HEK293 (cell line): ENCODE measurements at regions not wholly inside any gene's neighbourhood (a gene's known extent, or its start where the extent isn't known, plus 50 kb on each side); places are given as distances from the start of the nearest gene placed in this dataset.

Experiments used
- CTCF ChIA-PET: fragments of 350-600 bp; formaldehyde crosslinking; extraction: SDS; loops from one replicate; lab custom pipeline; 2021; ENCODE audit warnings: antibody characterized with exemption; lab: Yijun Ruan, JAX
- POLR2A ChIA-PET: fragments of 300-600 bp; formaldehyde crosslinking; extraction: SDS; loops from one replicate; lab custom pipeline; 2020; ENCODE audit warnings: antibody characterized with exemption, inconsistent platforms; lab: Yijun Ruan, JAX
- H3K27ac ChIP-seq: fragments of 200-500 bp; sonication (Bioruptor generic); 2 replicates; pipeline ENCODE4 v1.5.1; 2014; ENCODE audit warnings: low read depth, low read length, control low read depth, inconsistent platforms; ENCODE audit errors: extremely low read depth
- H3K36me3 ChIP-seq, 2 experiments: fragments of 200-500 bp in 1 of 2; sonication (Bioruptor generic) in 1 of 2; 1 replicate in 1 of 2; 2 replicates in 1 of 2; pipeline ENCODE4 v1.5.1; 2014 to 2017; ENCODE audit warnings: inconsistent platforms in 2 of 2, low read length in 2 of 2; ENCODE audit not compliant: control insufficient read depth in 2 of 2, insufficient read depth in 1 of 2
- H3K4me1 ChIP-seq: fragments of 200-500 bp; sonication (Bioruptor generic); 2 replicates; pipeline ENCODE4 v1.5.1; 2014; ENCODE audit warnings: mild to moderate bottlenecking, low read length, inconsistent platforms; ENCODE audit not compliant: control insufficient read depth, insufficient read depth
- H3K4me3 ChIP-seq: 2 replicates; pipeline ENCODE4 v1.5.1; 2011; ENCODE audit warnings: low read depth, mild to moderate bottlenecking, control low read depth, low read length, moderate library complexity
- H3K9me3 ChIP-seq: fragments of 200-500 bp; sonication (Bioruptor generic); 2 replicates; pipeline ENCODE4 v1.5.1; 2014; ENCODE audit warnings: low read depth, low read length, inconsistent platforms; ENCODE audit not compliant: control insufficient read depth, insufficient read depth
- GLIS1 ChIP-seq: fragments of 450-650 bp; formaldehyde crosslinking; IDR thresholded peaks from 2 replicates; pipeline ENCODE4 v1.5.1; 2016; ENCODE audit warnings: missing biosample characterization, missing genetic modification characterization
- IKZF3 ChIP-seq: fragments of 450-650 bp; IDR thresholded peaks from 2 replicates; pipeline ENCODE4 v1.5.0; 2018; ENCODE audit warnings: missing biosample characterization, mild to moderate bottlenecking, missing genetic modification characterization, moderate library complexity
- ZBTB8A ChIP-seq: fragments of 450-650 bp; formaldehyde crosslinking; IDR thresholded peaks from 2 replicates; pipeline ENCODE4 v1.5.1; 2016; ENCODE audit warnings: missing biosample characterization, missing genetic modification characterization
- ZFHX2 ChIP-seq: fragments of 450-650 bp; formaldehyde crosslinking; conservative IDR thresholded peaks from 2 replicates; pipeline ENCODE4 v1.5.1; 2016; ENCODE audit warnings: missing biosample characterization, missing genetic modification characterization
- ZNF121 ChIP-seq: fragments of 450-650 bp; formaldehyde crosslinking; IDR thresholded peaks from 2 replicates; pipeline ENCODE4 v1.5.1; 2016; ENCODE audit warnings: missing biosample characterization, missing genetic modification characterization
- ZNF146 ChIP-seq: fragments of 450-650 bp; formaldehyde crosslinking; IDR thresholded peaks from 2 replicates; pipeline ENCODE4 v1.5.1; 2016; ENCODE audit warnings: missing biosample characterization, missing genetic modification characterization
- ZNF274 ChIP-seq, 2 experiments: fragments of 200-500 bp in 1 of 2; fragments of 450-650 bp in 1 of 2; sonication (Bioruptor generic) in 1 of 2; formaldehyde crosslinking in 1 of 2; IDR thresholded peaks; 2 replicates each; pipeline versions ENCODE4 v1.5.1 to v1.6.1; 2014 to 2016; ENCODE audit warnings: borderline replicate concordance in 1 of 2, inconsistent platforms in 1 of 2, low read length in 1 of 2, missing biosample characterization in 1 of 2, missing genetic modification characterization in 1 of 2
- ZNF335 ChIP-seq: fragments of 450-650 bp; formaldehyde crosslinking; conservative IDR thresholded peaks from 2 replicates; pipeline ENCODE4 v1.5.1; 2016; ENCODE audit warnings: missing biosample characterization, missing genetic modification characterization
- ZNF354C ChIP-seq: fragments of 450-650 bp; formaldehyde crosslinking; IDR thresholded peaks from 2 replicates; pipeline ENCODE4 v1.5.1; 2016; ENCODE audit warnings: missing biosample characterization, missing genetic modification characterization, low read depth, borderline replicate concordance
- ZNF37A ChIP-seq: fragments of 450-650 bp; IDR thresholded peaks from 2 replicates; pipeline ENCODE4 v1.5.1; 2018; ENCODE audit warnings: missing biosample characterization, missing genetic modification characterization
- ZNF501 ChIP-seq: fragments of 450-650 bp; formaldehyde crosslinking; IDR thresholded peaks from 2 replicates; pipeline ENCODE4 v1.5.1; 2016; ENCODE audit warnings: missing biosample characterization, missing genetic modification characterization
- ZNF571 ChIP-seq: fragments of 450-650 bp; formaldehyde crosslinking; IDR thresholded peaks from 2 replicates; pipeline ENCODE4 v1.5.0; 2017; ENCODE audit warnings: missing biosample characterization, missing genetic modification characterization
- ZNF670 ChIP-seq: fragments of 450-650 bp; formaldehyde crosslinking; IDR thresholded peaks from 2 replicates; pipeline ENCODE4 v1.5.1; 2016; ENCODE audit warnings: missing biosample characterization, missing genetic modification characterization, low read depth
- ZNF747 ChIP-seq: fragments of 450-650 bp; formaldehyde crosslinking; IDR thresholded peaks from 2 replicates; pipeline ENCODE4 v1.5.1; 2016; ENCODE audit warnings: missing biosample characterization, missing genetic modification characterization
- ZSCAN16 ChIP-seq: fragments of 450-650 bp; formaldehyde crosslinking; IDR thresholded peaks from 2 replicates; pipeline ENCODE4 v1.5.1; 2016; ENCODE audit warnings: missing biosample characterization, missing genetic modification characterization
- TF ChIP-seq, protein P1 (sequence below): fragments of 450-650 bp; formaldehyde crosslinking; IDR thresholded peaks from 2 replicates; pipeline ENCODE4 v1.5.1; 2016; ENCODE audit warnings: missing biosample characterization, missing genetic modification characterization
- TF ChIP-seq, protein P2 (sequence below): fragments of 450-650 bp; formaldehyde crosslinking; IDR thresholded peaks from 2 replicates; pipeline ENCODE4 v1.5.1; 2016; ENCODE audit warnings: missing biosample characterization, missing genetic modification characterization
- TF ChIP-seq, protein P3 (sequence below): fragments of 450-650 bp; formaldehyde crosslinking; IDR thresholded peaks from 2 replicates; pipeline ENCODE4 v1.5.1; 2016; ENCODE audit warnings: missing biosample characterization, missing genetic modification characterization, borderline replicate concordance
- TF ChIP-seq, protein P4 (sequence below): IDR thresholded peaks from 2 replicates; pipeline ENCODE4 v1.6.1; 2011; ENCODE audit warnings: mild to moderate bottlenecking, low read depth, low read length, borderline replicate concordance

- TF ChIP-seq ZSCAN16, result no peak
- no peak for TF ChIP-seq ZNF121
- TF ChIP-seq ZNF747 (tag by site-specific recombination), result no peak
- TF ChIP-seq, protein P1, sequence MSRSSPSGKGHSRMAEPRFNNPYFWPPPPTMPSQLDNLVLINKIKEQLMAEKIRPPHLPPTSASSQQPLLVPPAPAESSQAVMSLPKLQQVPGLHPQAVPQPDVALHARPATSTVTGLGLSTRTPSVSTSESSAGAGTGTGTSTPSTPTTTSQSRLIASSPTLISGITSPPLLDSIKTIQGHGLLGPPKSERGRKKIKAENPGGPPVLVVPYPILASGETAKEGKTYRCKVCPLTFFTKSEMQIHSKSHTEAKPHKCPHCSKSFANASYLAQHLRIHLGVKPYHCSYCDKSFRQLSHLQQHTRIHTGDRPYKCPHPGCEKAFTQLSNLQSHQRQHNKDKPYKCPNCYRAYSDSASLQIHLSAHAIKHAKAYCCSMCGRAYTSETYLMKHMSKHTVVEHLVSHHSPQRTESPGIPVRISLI (tag by site-specific recombination), result no peak
- no peak for TF ChIP-seq ZNF670
- no peak for TF ChIP-seq ZBTB8A (tag by site-specific recombination)
- TF ChIP-seq ZNF274 (IDR thresholded peaks at IDR 0.05; ENCODE audit: low read length), result no peak
- no peak for TF ChIP-seq ZNF274 (tag by site-specific recombination; IDR thresholded peaks at IDR 0.05; ENCODE audit: borderline replicate concordance)
- TF ChIP-seq ZNF335, result no peak
- no peak for TF ChIP-seq ZNF146 (tag by site-specific recombination)
- no peak for TF ChIP-seq ZNF37A
- no peak for TF ChIP-seq ZFHX2
- TF ChIP-seq, protein P2, sequence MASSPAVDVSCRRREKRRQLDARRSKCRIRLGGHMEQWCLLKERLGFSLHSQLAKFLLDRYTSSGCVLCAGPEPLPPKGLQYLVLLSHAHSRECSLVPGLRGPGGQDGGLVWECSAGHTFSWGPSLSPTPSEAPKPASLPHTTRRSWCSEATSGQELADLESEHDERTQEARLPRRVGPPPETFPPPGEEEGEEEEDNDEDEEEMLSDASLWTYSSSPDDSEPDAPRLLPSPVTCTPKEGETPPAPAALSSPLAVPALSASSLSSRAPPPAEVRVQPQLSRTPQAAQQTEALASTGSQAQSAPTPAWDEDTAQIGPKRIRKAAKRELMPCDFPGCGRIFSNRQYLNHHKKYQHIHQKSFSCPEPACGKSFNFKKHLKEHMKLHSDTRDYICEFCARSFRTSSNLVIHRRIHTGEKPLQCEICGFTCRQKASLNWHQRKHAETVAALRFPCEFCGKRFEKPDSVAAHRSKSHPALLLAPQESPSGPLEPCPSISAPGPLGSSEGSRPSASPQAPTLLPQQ, result no peak
- TF ChIP-seq, protein P3, sequence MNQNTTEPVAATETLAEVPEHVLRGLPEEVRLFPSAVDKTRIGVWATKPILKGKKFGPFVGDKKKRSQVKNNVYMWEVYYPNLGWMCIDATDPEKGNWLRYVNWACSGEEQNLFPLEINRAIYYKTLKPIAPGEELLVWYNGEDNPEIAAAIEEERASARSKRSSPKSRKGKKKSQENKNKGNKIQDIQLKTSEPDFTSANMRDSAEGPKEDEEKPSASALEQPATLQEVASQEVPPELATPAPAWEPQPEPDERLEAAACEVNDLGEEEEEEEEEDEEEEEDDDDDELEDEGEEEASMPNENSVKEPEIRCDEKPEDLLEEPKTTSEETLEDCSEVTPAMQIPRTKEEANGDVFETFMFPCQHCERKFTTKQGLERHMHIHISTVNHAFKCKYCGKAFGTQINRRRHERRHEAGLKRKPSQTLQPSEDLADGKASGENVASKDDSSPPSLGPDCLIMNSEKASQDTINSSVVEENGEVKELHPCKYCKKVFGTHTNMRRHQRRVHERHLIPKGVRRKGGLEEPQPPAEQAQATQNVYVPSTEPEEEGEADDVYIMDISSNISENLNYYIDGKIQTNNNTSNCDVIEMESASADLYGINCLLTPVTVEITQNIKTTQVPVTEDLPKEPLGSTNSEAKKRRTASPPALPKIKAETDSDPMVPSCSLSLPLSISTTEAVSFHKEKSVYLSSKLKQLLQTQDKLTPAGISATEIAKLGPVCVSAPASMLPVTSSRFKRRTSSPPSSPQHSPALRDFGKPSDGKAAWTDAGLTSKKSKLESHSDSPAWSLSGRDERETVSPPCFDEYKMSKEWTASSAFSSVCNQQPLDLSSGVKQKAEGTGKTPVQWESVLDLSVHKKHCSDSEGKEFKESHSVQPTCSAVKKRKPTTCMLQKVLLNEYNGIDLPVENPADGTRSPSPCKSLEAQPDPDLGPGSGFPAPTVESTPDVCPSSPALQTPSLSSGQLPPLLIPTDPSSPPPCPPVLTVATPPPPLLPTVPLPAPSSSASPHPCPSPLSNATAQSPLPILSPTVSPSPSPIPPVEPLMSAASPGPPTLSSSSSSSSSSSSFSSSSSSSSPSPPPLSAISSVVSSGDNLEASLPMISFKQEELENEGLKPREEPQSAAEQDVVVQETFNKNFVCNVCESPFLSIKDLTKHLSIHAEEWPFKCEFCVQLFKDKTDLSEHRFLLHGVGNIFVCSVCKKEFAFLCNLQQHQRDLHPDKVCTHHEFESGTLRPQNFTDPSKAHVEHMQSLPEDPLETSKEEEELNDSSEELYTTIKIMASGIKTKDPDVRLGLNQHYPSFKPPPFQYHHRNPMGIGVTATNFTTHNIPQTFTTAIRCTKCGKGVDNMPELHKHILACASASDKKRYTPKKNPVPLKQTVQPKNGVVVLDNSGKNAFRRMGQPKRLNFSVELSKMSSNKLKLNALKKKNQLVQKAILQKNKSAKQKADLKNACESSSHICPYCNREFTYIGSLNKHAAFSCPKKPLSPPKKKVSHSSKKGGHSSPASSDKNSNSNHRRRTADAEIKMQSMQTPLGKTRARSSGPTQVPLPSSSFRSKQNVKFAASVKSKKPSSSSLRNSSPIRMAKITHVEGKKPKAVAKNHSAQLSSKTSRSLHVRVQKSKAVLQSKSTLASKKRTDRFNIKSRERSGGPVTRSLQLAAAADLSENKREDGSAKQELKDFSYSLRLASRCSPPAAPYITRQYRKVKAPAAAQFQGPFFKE (tag by site-specific recombination), result no peak
- no peak for TF ChIP-seq IKZF3
- TF ChIP-seq GLIS1, result no peak
- no peak for TF ChIP-seq ZNF501 (tag by site-specific recombination)
- no peak for TF ChIP-seq ZNF571 (tag by site-specific recombination)
- TF ChIP-seq ZNF354C (tag by site-specific recombination), result no peak
- TF ChIP-seq, protein P4, sequence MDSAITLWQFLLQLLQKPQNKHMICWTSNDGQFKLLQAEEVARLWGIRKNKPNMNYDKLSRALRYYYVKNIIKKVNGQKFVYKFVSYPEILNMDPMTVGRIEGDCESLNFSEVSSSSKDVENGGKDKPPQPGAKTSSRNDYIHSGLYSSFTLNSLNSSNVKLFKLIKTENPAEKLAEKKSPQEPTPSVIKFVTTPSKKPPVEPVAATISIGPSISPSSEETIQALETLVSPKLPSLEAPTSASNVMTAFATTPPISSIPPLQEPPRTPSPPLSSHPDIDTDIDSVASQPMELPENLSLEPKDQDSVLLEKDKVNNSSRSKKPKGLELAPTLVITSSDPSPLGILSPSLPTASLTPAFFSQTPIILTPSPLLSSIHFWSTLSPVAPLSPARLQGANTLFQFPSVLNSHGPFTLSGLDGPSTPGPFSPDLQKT, result no peak
- no peaks in the 10 kb centered on the region for H3K9me3 ChIP-seq
- ChIA-PET POLR2A (interaction anchor here (2.4 kb wide), 1 partner anchor 105 kb away, joined by 11 read pairs; the partner anchor contains the start of gene INSIG1), CTCF (interaction anchor here (1.0 to 1.3 kb wide), 3 partner anchors 153 to 264 kb away, joined by 3 read pairs; no protein-coding TSS in a partner anchor)
- no peak overlapping the region for H3K4me3 ChIP-seq
- no peaks in the 10 kb centered on the region for H3K36me3 ChIP-seq
- no peaks in the 10 kb centered on the region for H3K4me1 ChIP-seq
- H3K27ac ChIP-seq, result no peak overlapping the region
These were observed 105.7 kb upstream of the INSIG1 start for GRCh38 chr7:155191901-155192478.
